ENCODE measurements at regions not wholly inside any gene's neighbourhood (a gene's known extent, or its start where the extent isn't known, plus 50 kb on each side); places are given as distances from the start of the nearest gene placed in this dataset.
A peak's percentile ranks its signal among the peaks of the same experiment; 100 is the strongest.

- no peak for DNase-seq (ENCODE audit: low read depth)
- no peak for TF ChIP-seq CTCF (conservative IDR thresholded peaks at IDR 0.05; ENCODE audit: low read length)
- no peak overlapping the region for H3K4me3 ChIP-seq (ENCODE audit: low read length)
Measured at GRCh38 chr2:165033402-165033801, 78.1 kb upstream of the SLC38A11 start.

DNA sequence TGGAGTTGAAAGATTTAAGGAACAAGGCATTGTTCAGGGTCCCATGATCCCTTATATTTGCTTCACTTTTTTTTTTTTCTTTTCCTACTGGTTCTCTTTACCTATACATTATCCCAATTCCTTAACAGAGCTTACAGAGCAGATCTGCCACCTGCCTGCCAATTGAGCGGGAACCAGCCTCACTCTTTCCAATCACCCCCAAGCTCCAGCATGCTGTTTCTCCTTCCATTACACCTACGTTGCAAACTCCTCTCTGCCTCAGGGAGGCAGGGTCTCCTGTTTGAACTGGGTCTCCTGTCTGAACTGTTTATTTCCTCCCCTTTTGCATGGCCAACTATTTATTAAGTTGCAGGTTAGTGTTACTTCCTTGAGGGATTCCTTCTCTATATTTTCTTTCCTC lies 77.2 kb upstream of the SLC38A11 start:
- no peak for TF ChIP-seq CTCF (conservative IDR thresholded peaks at IDR 0.05; ENCODE audit: low read length)
- no peak overlapping the region for H3K4me3 ChIP-seq (ENCODE audit: low read length)
- DNase-seq (ENCODE audit: low read depth): no peak

DNA sequence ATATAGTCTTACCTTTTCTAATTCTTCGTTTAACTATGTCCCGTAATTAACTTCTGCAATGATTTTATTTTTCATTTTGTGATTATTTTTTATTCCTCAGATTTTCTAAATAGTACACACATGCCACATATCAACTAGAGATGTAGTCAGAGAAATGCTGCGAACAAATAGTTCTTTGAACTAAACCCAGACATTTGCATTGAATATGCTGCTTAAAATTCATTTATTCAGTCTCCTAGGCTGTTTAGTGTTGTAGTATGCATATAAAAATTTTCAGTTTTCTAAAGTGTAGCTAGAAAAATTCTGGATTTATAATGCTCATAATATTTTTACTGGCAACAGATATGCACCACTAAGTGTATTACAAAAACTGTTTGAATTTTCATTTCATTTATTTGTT lies 68.9 kb upstream of the SLC38A11 start:
- no peak overlapping the region for H3K4me3 ChIP-seq (ENCODE audit: low read length)
- TF ChIP-seq CTCF (conservative IDR thresholded peaks at IDR 0.05; ENCODE audit: low read length): no peak
- DNase-seq (ENCODE audit: low read depth): no peak

GRCh38 chr2:165022781-165023180 lies 67.5 kb upstream of the SLC38A11 start:
- no peak for DNase-seq (ENCODE audit: low read depth)
- no peak overlapping the region for H3K4me3 ChIP-seq (ENCODE audit: low read length)
- no peak for TF ChIP-seq CTCF (conservative IDR thresholded peaks at IDR 0.05; ENCODE audit: low read length)

DNA sequence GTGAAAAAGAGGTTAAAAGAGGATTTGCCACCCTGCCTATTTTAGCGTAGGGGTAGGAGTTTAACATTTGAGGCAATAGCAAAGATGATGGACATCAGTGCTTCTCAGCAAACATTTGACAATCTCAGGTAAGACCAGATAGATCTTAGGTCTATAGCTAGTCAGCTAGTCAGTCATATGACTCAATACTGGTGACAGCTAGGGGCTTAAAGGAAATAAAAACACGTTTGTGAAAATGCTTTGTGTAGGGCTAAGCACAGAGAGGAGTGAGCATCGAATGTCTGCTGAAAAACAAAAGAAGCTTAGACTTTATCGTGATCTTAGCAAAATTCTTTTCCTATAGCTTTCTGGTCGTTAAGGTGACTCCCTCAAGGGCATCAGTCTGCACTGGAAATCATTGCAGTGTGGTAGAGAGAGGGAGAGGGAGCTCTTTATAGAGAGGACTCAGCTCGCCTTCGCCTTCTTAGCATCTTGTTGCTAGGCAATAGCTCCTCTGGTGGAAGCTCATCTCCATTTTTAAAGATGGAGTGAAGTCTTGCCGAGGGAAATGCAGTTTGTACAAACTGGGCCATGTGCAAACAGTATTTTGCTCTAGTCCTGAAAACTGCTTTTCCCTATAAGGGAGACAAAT lies 62.8 kb upstream of the SLC38A11 start:
- TF ChIP-seq CTCF (conservative IDR thresholded peaks at IDR 0.05; ENCODE audit: low read length): no peak
- H3K4me3 ChIP-seq (ENCODE audit: low read length): no peak overlapping the region
- no peak for DNase-seq (ENCODE audit: low read depth)

- peak; percentile 75 for TF ChIP-seq CTCF (conservative IDR thresholded peaks at IDR 0.05; ENCODE audit: low read length)
- H3K4me3 ChIP-seq (ENCODE audit: low read length): no peak overlapping the region
- peak; percentile 47 for DNase-seq (ENCODE audit: low read depth)
Measured at GRCh38 chr2:165016772-165017411, 61.6 kb upstream of the SLC38A11 start.

GRCh38 chr2:165015052-165015642 lies 59.8 kb upstream of the SLC38A11 start:
- TF ChIP-seq CTCF (conservative IDR thresholded peaks at IDR 0.05; ENCODE audit: low read length): peak; percentile 94
- H3K4me3 ChIP-seq (ENCODE audit: low read length): no peak overlapping the region
- DNase-seq (ENCODE audit: low read depth): peak; percentile 57

All from AG10803 (cell line).